ENCODE measurements at regions not wholly inside any gene's neighbourhood (a gene's known extent, or its start where the extent isn't known, plus 50 kb on each side); places are given as distances from the start of the nearest gene placed in this dataset.

DNA sequence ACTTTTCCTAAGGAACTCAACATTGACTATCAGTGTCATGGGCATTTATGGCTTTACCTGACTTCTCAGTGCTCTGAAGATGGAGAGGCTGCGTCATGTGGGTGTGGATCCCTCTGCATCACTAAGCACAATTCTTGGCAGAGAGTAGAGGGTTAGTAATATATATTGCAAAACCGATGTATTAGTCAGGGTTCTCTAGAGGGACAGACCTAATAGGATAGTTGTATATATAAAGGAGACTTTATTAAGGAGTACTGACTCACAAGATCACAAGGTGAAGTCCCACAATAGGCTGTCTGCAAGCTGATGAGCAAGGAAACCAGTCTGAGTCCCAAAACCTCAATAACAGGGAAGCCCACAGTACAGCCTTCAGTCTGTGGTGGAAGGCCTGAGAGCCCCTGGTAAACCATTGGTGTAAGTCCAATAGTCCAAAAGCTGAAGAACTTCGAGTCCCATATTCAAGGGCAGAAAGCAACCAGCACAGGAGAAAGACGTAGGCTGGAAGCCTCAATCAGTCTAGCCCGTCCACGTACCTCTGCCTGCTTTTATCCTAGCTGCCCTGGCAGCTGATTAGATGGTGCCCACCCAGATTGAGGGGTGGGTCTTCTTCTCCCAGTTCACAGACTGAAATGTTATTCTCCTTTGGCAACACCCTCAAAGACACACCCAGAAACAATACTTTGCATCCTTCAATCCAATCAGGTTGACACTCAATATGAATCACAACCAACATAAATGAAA, 159.7 kb upstream of the NRIP1 start:
- TF ChIP-seq, protein P1, sequence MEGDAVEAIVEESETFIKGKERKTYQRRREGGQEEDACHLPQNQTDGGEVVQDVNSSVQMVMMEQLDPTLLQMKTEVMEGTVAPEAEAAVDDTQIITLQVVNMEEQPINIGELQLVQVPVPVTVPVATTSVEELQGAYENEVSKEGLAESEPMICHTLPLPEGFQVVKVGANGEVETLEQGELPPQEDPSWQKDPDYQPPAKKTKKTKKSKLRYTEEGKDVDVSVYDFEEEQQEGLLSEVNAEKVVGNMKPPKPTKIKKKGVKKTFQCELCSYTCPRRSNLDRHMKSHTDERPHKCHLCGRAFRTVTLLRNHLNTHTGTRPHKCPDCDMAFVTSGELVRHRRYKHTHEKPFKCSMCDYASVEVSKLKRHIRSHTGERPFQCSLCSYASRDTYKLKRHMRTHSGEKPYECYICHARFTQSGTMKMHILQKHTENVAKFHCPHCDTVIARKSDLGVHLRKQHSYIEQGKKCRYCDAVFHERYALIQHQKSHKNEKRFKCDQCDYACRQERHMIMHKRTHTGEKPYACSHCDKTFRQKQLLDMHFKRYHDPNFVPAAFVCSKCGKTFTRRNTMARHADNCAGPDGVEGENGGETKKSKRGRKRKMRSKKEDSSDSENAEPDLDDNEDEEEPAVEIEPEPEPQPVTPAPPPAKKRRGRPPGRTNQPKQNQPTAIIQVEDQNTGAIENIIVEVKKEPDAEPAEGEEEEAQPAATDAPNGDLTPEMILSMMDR (conservative IDR thresholded peaks at IDR 0.05; ENCODE audit: low read depth, low read length): no peak
- H3K4me1 ChIP-seq (ENCODE audit: low read depth, poor library complexity, severe bottlenecking): no peaks in the 10 kb centered on the region
- no peaks in the 10 kb centered on the region for H3K36me3 ChIP-seq (ENCODE audit: insufficient read depth)
- no peak overlapping the region for H3K27ac ChIP-seq
- H4K20me1 ChIP-seq (ENCODE audit: insufficient read depth): no peaks in the 10 kb centered on the region
- no peak overlapping the region for H3K4me2 ChIP-seq
- no peak overlapping the region for H2AFZ ChIP-seq (ENCODE audit: low read depth)
- H3K79me2 ChIP-seq (ENCODE audit: insufficient read depth, low read depth): no peaks in the 10 kb centered on the region
- H3K27me3 ChIP-seq (ENCODE audit: insufficient read depth, low read depth): no peaks in the 10 kb centered on the region
- no peak overlapping the region for H3K9ac ChIP-seq
- H3K4me3 ChIP-seq (IDR thresholded peaks at IDR 0.05; ENCODE audit: insufficient read depth, low read depth, low read length): no peak overlapping the region

- H3K4me3 ChIP-seq (IDR thresholded peaks at IDR 0.05; ENCODE audit: insufficient read depth, low read depth, low read length): no peak overlapping the region
- no peak overlapping the region for H2AFZ ChIP-seq (ENCODE audit: low read depth)
- H3K36me3 ChIP-seq (ENCODE audit: insufficient read depth): no peaks in the 10 kb centered on the region
- no peaks in the 10 kb centered on the region for H3K79me2 ChIP-seq (ENCODE audit: insufficient read depth, low read depth)
- H3K4me1 ChIP-seq (ENCODE audit: low read depth, poor library complexity, severe bottlenecking): no peaks in the 10 kb centered on the region
- H3K4me2 ChIP-seq: no peak overlapping the region
- no peak overlapping the region for H3K27ac ChIP-seq
- H3K9ac ChIP-seq: no peak overlapping the region
- TF ChIP-seq, protein P1 (conservative IDR thresholded peaks at IDR 0.05; ENCODE audit: low read depth, low read length): no peak
- H3K27me3 ChIP-seq (ENCODE audit: insufficient read depth, low read depth): no peaks in the 10 kb centered on the region
- H4K20me1 ChIP-seq (ENCODE audit: insufficient read depth): no peaks in the 10 kb centered on the region
Observed at GRCh38 chr21:15227919-15228318, 163.1 kb upstream of the NRIP1 start.

DNA sequence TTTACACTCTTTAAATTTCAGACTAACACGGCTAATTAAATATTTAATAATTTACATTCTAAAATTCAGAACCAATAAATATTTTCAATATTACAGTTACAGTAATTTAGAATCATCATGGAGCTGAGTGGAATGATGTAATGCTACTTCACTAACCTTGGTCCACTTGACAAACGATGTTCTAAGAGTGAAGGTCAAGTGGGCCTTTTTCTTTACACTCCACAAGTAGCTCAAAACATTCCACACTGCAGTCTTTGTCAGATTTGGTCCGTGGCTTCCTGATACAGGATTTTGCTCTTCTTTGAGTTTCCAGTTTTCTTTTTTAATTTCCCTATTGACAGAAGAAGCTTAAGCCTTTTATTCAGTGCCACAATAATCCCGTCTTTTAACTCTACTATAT, 164.6 kb upstream of the NRIP1 start:
- Histone ChIP-seq H3K4me2 (no peak overlapping the region), H3K36me3 (ENCODE audit: insufficient read depth) (no peaks in the 10 kb centered on the region), H3K27ac (no peak overlapping the region), H3K4me1 (ENCODE audit: low read depth, poor library complexity, severe bottlenecking) (no peaks in the 10 kb centered on the region), H3K27me3 (ENCODE audit: insufficient read depth, low read depth) (no peaks in the 10 kb centered on the region), H4K20me1 (ENCODE audit: insufficient read depth) (no peaks in the 10 kb centered on the region), H3K9ac (no peak overlapping the region), H3K79me2 (ENCODE audit: insufficient read depth, low read depth) (no peaks in the 10 kb centered on the region), H3K4me3 (IDR thresholded peaks at IDR 0.05; ENCODE audit: insufficient read depth, low read depth, low read length) (no peak overlapping the region), H2AFZ (ENCODE audit: low read depth) (no peak overlapping the region)
- TF ChIP-seq, protein P1 (conservative IDR thresholded peaks at IDR 0.05; ENCODE audit: low read depth, low read length): no peak

- Histone ChIP-seq H3K4me2 (no peak overlapping the region), H3K9ac (no peak overlapping the region), H3K27ac (no peak overlapping the region), H3K27me3 (ENCODE audit: insufficient read depth, low read depth) (no peaks in the 10 kb centered on the region), H3K4me1 (ENCODE audit: low read depth, poor library complexity, severe bottlenecking) (no peaks in the 10 kb centered on the region), H3K4me3 (IDR thresholded peaks at IDR 0.05; ENCODE audit: insufficient read depth, low read depth, low read length) (no peak overlapping the region), H3K36me3 (ENCODE audit: insufficient read depth) (no peaks in the 10 kb centered on the region), H3K79me2 (ENCODE audit: insufficient read depth, low read depth) (no peaks in the 10 kb centered on the region), H2AFZ (ENCODE audit: low read depth) (no peak overlapping the region), H4K20me1 (ENCODE audit: insufficient read depth) (no peaks in the 10 kb centered on the region)
- TF ChIP-seq, protein P1 (conservative IDR thresholded peaks at IDR 0.05; ENCODE audit: low read depth, low read length): no peak
Observed at GRCh38 chr21:15233611-15234010, 168.8 kb upstream of the NRIP1 start.

All from KMS-11 (cell line).